HS-5 (cell line): ENCODE measurements at regions not wholly inside any gene's neighbourhood (a gene's known extent, or its start where the extent isn't known, plus 50 kb on each side); places are given as distances from the start of the nearest gene placed in this dataset.
"Not testable (repeated sequence)": the region's sequence is repeated elsewhere in the genome, so short reads cannot be mapped to it uniquely, and the experiment has no call there.

Source experiments
- DNase-seq: peaks from one replicate; pipeline ENCODE4 v3.0.0-alpha.2; 2012; ENCODE audit warnings: low read depth

DNA sequence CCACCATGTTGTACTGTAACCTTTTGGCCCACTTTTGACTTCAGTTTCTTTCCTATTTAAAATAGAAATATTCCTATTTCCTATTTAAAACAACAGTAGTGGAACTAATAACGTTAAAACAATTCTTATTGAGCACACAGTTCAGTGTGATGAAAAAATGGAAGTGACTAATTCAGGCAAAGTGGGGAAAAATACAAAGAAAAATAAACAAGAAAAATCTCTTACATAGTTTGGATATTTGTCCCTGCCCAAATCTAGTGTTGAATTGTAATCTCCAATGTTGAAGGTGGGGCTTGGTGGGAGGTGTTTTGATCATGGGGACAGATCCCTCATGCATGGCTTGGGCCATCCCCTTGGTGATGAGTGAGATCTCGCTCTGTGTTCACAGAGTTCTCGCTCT lies 198.1 kb upstream of the CPHXL start:
- DNase-seq = no peak

DNA sequence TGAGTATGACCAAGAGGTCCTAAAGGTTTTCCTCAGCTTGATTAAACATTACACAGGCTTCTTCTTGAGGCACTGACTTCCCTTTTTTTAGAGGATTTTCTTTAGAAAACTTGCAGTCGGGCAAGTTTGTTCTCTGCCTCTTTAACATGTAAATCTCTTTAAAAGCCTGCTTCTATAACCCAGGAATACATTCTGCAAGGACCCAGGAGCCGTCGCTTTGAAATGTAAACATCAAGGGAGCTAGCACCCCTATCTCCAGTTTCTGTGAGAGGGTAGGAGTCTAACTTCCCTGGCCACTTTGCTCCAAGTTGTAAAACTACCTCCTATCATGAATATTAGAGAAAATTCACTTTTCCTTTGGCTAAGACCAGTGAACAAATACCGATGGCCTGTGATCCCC lies 201.5 kb upstream of the CPHXL start:
- DNase-seq = no peak

DNA sequence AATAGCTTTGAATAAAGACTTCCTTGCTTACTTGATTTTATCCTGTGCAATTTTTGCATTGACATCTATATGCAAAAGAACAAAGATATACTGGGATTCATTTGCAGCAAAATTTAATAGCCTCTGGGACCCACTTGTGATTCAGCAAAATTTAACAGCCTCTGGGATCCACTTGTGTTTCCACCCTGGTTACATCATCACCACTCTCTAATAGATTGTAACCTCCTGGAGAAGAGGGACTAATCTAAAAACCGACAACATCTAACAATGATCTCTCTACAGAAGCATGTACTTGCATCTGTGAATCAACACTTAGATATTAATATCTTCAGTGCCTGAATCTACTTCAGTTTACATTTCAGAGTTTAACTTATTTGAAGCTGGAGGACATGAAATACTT lies 202.0 kb upstream of the CPHXL start:
- peak; percentile 37 for DNase-seq

DNA sequence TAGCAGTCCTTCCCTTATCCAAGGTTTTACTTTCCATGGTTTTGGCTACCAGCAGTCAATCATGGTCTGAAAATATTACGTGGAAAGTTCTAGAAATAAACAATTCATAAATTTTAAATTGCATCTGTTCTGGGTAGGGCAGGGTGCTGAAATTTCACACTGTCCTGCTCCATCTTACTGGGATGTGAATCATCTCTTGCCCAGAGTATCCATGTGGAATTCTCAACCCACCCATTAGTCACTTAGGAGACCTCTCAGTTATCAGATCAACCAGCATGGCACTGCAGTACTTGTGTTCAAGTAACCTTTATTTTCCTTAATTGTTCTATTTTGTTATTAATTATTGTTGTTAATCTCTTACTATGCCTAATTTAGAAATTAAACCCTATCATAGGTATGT lies 202.8 kb upstream of the CPHXL start:
- peak; percentile 47 for DNase-seq

DNA sequence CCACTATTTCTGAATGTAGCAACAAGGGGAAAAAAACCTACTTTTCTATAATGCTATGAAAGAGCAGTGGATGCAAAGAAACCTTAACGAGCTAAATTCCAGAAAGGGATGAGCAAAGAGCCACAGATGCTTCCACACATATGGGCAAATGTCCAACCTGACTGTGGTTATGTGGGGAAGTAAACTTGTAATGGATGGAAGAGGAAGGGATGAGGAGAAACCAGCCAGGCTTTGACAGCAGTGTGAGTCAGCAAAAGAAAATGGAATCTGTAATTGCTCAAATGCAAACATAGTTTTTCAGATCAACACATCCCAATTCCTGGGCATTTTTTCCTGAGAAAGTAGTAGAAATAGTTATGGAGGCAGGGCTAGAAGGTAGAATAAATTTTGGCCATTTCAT lies 204.8 kb upstream of the CPHXL start:
- peak; percentile 96 for DNase-seq

DNA sequence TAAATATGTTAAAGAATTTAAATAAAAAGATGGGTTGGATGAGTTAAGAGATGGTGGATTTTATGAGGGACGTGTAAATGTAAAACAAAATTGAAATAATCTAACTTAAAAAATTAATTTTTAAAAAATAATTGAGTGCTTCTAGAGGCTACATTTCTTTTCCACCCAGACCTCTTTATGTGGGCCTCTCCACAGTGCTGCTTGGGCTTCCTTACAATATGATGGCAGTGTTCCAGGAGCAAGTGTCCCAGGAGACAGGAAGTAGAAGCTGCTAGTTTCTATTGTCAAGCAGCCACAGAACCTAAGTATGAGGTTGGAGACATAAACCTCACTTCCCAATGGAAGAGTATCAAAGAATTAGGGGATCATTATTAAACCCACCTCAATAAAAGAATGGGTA lies 205.7 kb upstream of the CPHXL start:
- DNase-seq = no peak

DNA sequence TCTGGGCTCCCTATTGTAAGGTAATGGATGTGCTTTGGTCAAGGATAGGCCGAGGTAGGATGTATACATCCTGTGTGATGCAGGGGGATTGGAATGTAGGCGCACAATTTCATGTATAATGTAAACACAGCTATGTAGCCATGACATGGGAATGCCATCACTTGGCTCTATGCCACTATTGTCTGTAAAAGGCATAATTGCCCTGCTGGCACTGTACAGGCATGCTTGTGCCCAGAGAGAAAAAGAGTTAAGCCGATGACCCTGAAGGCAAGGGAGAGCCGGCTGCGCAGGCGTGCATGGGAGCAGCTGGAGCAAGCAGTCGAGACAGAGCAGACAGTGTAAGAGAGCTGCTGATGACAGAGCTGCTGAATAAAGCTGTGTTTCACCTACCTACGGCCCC lies 212.5 kb upstream of the CPHXL start:
- DNase-seq = peak; percentile 67

DNA sequence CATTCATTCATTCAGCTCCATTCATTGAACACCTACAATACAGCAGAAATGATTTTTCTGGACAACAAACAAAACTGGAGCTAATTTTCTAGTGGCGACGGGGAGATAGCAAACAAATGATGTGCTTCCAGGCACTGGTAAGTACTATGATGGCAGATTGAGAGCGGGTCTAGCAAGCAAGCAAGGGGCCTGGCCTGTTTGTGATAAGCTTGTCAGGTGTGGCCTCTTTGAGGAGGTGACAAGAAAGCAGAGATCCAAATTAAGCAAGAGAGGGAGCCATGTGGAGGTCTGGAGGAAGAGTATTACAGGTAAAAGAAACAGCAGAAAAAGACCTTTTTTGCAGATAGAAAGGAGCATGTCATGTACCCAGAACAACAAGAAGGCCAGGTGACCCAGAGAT lies 216.1 kb upstream of the CPHXL start:
- DNase-seq = no peak

DNA sequence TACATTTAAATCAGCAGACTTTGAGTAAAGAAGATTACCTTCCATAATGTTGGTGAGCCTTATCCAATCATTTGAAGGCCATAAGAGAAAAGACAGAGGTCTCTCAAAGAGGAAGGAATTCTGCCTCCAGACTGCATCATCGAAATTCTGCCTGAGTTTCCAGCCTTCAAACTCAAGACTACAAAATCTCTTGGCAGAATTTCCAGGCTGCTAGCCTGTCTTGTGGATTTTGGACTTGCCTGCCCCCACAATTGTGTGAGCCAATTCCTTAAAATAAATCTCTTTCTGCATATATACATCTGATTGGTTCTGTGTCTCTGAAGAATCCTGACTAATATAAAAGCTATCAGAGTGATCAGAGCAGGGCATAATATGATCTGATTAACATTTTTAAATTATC lies 216.6 kb upstream of the CPHXL start:
- no peak for DNase-seq

DNA sequence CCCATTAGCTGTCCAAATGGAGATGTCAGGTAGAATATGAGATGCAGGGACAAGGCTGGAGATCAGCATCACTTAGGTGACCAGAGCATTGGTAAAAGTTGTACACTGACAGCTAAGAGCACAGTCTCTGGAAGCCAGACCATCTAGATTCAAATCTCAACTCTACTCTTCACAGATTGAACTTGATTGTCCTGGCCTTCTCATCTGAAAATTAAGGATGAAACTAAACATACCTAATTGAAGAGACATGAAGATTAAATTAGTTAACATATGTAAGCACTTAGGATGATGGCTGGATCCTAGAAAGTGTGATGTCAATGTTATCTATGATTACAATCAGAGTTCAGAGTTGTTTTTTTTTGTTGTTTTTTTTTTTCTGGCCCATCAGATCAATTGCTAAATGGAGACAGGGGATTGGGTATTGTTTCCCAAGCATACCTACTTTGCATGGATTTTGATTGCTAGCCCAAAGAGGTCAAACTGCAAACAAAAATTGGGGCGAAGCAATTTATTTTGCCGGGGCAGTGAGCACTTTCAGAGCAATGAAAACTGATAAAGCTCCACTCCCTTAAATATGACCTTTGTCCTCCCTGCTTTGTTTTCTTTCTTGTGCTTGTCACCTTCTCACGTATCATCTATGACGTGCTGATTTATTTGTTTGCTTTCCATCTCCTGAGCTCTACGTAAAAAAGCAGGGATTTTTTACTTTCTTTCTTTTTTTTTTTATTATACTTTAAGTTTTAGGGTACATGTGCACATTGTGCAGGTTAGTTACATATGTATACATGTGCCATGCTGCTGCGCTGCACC lies 217.6 kb upstream of the CPHXL start:
- no peak for DNase-seq

DNA sequence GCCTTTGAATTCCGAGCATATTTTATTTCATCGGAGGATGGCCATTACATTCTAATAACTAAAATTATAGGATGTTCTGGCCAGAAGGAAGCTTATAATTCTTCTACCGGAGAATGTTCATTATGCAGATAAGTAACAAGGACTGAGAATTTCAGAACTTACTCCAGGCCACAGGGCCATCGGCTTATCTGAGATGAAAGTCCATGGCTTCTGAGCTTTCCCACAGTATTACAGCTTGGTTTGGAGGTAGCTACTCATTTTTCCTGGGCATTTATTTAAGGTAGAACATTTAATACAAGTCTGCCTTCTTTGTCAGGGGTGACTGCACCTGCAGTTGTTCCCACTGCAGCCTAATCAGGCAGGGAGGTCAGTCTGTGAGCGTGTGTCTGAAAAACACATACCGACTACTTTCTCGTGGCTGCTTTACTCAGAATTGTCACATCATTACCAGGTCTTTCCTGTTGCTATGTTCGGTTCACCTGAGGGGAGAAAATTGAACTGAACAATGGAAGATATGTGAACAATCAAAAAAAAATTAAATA lies 219.7 kb upstream of the CPHXL start:
- DNase-seq = no peak

DNA sequence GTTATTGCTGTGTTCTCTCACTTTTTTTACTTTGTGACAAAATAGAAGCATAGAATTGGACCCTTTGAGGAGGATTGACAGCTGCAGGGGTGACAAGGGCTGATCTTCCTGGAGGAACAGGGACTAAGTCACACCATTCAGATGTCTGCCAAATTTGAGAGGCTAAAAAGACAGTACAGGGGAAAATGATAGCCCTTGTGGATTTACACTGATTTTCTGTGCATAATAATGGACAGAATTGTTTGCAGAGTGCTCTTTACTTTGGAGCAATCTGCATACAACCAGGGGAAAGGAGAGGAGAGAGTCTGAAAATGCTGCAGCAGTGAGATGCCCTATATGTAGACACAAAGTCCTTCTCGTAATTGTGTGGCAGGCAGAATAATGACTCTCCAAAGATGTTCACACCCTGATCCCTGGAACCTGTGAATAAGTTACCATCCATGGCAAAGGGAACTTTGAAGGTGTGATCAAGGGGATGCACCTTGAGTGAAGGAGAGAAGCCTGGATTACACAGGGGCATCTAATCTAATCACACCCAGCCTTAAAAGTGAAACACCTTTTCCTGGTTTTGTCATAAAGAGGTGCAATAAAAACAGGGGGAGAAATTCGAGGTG lies 221.4 kb upstream of the CPHXL start:
- no peak for DNase-seq

DNA sequence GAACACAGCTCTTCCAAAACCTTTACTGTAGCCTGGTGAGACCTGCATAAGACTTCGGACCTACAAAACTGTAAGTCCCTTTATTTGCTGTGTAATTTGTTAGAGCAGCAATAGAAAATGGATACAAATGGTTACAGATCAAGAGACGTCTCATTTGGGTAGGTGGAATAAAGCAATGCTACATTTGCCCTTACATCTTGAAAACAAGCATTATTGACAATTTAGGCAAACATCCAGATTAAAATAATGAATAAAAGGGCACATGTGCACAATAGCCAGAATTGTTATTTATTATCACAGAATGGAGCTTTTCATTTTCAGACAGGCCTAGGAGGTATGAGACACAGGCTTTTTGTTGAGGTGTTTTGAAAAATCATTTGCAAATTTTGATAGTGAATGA lies 222.2 kb upstream of the CPHXL start:
- DNase-seq = no peak

DNA sequence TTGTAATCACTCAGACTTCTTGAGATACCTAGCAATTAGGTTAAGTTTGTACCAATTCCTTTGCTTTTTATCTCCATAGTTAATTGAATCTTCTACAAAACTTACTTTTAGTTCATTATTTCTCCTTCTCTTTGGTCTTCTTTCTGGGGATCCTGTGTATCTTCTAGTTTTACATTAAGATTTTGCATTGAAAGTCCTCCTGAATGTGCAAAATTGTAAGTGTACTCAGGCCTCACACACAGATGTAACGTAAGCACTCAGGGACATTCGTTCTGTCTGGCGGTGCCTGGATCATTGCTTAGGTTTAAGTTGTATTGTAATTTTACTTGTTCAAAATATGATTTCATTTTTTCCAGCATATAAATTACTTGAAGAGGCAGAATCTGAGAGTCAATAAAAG lies 222.6 kb upstream of the CPHXL start:
- no peak for DNase-seq

DNA sequence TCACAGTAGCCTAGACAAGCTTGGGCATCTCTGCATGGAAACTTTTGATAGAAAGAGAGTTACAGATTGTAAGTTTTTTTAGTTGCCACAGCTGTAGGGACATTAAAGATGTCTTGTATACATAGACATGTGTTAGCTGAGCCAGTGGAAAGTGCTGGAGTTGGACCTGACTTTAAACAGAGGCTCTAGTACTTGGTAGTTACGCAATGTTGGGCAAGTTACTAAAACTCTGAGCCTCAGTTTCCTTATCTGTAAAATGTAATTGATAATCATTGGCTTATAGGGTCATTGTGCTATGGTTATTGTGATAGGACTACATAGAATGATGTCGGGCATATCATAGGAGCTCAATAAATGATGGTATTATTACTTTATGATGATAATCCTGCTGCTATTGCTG lies 225.8 kb upstream of the CPHXL start:
- no peak for DNase-seq

DNA sequence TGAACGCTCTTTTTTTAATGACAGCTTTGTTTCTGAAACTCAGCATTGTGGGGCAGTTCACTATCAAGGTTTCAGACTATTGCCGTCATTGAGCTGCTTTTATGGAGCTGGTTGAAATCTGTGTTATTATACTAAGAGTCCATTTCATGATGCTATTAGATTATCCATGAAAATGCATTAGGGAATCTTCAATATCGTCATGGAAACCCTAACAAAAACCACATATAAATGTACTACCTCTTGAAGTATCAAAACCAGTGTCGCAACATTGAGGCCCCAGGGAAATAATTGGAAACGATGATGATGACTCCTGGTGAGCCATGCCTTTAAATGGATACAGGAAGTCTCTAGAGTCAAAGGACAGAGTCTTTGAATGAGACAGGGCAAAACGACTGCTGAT lies 231.6 kb upstream of the CPHXL start:
- DNase-seq = no peak

DNA sequence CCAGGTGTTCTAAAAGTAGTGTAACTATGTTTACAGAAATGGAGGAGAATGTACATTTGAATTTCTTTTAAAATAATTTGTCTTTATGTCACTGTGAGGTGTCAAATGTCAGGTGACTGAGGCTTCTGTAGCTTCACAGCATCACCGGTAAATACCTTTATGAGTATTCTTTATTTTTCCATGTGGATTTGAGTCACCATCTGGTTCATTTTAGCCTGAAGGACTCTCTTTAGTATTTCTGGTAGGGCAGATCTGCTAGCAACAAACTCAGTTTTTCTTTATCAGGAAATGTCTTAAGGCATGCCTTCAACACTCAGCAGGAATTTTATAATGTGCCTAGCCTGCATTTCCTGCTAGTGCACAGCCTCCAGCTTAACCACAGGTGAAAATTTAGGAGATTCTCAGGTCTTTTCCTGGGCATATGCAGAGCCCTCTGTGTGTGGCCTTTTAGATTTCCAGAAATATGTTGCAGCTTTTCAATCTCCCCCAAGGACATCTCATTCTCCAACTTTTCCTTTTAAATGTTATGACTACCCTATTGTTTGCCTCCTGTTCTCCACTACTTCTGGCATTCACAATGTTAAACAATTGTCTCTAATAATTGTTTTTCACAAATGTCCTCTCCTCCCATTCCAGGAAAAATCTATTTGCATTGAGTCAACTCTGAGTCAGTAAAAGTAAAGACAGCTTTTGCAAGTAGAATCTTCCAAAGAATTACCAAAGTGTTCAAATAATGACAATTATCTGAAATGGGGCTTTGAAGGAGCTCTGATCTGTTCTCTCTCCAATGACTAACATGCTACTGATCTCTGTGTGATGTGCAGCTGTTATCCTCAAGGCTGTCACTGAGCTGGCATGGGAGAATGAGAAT lies 239.4 kb upstream of the CPHXL start:
- DNase-seq = peak; percentile 41

DNA sequence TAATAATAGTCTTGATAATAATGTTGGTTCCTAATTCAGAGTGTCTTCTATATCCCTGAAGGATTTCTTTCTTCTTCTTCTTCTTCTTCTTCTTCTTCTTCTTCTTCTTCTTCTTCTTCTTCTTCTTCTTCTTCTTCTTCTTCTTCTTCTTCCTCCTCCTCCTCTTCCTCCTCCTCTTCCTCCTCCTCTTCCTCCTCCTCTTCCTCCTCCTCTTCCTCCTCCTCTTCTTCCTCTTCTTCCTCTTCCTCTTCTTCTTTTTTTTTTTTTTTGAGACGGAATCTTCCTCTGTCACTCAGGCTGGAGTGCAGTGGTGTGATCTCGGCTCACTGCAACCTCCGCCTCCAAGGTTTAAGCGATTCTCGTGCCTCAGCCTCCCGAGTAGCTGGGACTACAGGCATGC lies 242.8 kb upstream of the CPHXL start:
- not testable (repeated sequence) for DNase-seq

DNA sequence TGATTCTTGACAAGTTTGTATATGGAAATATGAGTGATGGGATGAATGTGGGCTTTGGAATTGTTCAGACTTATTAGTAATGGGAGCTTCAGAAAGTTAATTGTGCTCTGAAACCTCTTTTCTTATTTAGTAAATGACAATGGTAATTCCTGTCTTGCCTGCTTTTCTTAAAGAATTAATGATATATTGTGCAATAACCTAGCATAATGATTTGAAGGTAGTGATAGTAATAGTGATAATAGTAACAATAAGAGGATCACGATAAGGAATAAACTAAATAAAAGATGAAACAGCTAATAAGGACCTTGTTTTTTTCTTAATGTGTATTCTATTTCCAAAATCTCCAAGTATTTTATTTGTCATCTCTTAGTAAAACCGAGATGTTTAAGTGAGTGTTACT lies 245.0 kb upstream of the CPHXL start:
- no peak for DNase-seq

DNA sequence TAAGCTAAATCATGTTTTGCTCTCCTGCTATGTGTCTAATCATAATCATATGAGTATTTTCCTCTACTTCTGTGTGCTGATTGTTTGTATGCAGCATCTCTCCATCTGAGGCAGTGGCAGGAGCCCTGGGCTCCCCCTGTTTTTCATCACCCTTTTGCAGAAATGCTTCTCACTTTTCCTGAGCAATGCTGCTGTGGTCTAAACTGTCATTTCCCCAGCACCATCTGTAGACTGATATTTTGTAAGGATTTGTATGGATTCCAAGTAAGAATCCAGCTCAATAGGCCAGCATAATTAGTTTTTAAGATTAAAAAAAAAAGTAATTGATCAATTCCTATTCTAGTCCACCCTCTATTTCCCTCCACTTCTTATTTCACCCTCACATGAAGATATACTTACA lies 257.0 kb upstream of the CPHXL start:
- DNase-seq = no peak

DNA sequence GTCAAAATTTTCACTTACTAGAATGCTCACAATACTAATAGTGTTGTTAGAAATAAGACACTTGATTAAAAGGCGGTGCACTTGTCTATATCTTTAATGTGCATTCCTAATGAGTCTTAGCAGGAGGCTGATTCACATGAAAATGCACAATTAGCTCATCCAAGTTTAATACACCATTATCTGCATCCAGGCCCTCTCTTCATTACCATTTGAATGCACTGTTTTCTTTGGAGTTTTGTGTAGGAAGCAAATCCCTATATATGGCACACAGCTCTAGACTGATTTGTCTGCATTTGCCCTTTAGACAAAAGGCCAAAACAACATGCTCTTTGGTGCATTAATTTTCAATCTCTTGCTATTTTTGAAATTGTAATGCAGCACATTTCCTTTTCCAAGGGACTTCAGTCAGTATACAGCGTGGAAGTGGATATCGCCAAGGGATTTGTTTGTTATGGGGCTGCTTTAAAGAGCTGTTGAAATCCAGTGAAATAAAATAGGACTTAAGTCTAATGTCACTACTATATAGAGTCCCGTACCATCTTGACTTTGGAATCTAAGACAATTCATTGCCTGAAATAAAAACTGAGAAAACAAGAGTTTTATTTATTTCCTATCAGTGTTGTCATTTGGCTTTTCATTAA lies 257.6 kb upstream of the CPHXL start:
- no peak for DNase-seq

DNA sequence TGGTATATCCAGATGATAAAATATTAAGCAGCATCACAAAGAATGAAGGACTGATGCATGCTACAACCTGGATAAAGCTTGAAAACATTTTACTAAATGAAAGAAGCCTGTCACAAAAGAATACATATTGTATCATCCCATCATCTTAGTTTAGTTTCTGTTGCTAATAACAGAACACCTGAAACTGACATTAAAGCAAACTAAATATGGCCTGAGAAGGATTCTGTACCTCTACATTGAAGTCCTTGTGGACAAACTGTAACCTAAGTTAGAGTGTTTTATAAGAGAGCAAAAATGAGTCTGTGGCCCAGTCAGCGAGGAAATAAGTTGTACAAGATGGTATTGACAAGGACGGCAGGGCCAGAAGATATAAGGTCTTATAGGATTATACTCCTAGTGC lies 261.0 kb upstream of the CPHXL start:
- no peak for DNase-seq
